ENCODE measurements at regions not wholly inside any gene's neighbourhood (a gene's known extent, or its start where the extent isn't known, plus 50 kb on each side); places are given as distances from the start of the nearest gene placed in this dataset.

- no peak for TF ChIP-seq CTCF (IDR thresholded peaks at IDR 0.05)
- no peak for TF ChIP-seq POLR2A (IDR thresholded peaks at IDR 0.05)
Observed at GRCh38 chr7:145915679-145916078, 200.9 kb upstream of the CNTNAP2 start.
